B cell (primary cell): ENCODE measurements at regions not wholly inside any gene's neighbourhood (a gene's known extent, or its start where the extent isn't known, plus 50 kb on each side); places are given as distances from the start of the nearest gene placed in this dataset.

ENCODE experiments used
- EZH2 ChIP-seq: IDR thresholded peaks from 2 replicates; pipeline ENCODE4 v1.6.1; 2012; ENCODE audit warnings: borderline replicate concordance, low read depth, mild to moderate bottlenecking, moderate library complexity, low read length; ENCODE audit not compliant: insufficient read depth, poor library complexity, severe bottlenecking
- TF ChIP-seq, protein P1 (sequence below): fragments of 200-600 bp; IDR thresholded peaks from one replicate; pipeline ENCODE4 v1.8.0; 2022; ENCODE audit warnings: antibody characterized with exemption, mild to moderate bottlenecking

- TF ChIP-seq, protein P1, sequence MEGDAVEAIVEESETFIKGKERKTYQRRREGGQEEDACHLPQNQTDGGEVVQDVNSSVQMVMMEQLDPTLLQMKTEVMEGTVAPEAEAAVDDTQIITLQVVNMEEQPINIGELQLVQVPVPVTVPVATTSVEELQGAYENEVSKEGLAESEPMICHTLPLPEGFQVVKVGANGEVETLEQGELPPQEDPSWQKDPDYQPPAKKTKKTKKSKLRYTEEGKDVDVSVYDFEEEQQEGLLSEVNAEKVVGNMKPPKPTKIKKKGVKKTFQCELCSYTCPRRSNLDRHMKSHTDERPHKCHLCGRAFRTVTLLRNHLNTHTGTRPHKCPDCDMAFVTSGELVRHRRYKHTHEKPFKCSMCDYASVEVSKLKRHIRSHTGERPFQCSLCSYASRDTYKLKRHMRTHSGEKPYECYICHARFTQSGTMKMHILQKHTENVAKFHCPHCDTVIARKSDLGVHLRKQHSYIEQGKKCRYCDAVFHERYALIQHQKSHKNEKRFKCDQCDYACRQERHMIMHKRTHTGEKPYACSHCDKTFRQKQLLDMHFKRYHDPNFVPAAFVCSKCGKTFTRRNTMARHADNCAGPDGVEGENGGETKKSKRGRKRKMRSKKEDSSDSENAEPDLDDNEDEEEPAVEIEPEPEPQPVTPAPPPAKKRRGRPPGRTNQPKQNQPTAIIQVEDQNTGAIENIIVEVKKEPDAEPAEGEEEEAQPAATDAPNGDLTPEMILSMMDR = no peak
- TF ChIP-seq EZH2 = no peak
Measured at GRCh38 chr11:115605871-115606497, 101.8 kb upstream of the CADM1 start.
